HEK293 (cell line): ENCODE measurements at regions not wholly inside any gene's neighbourhood (a gene's known extent, or its start where the extent isn't known, plus 50 kb on each side); places are given as distances from the start of the nearest gene placed in this dataset.
"Not testable (repeated sequence)": the region's sequence is repeated elsewhere in the genome, so short reads cannot be mapped to it uniquely, and the experiment has no call there.

Source experiments
- CTCF ChIA-PET: fragments of 350-600 bp; formaldehyde crosslinking; extraction: SDS; loops from one replicate; lab custom pipeline; 2021; ENCODE audit warnings: antibody characterized with exemption; lab: Yijun Ruan, JAX
- POLR2A ChIA-PET: fragments of 300-600 bp; formaldehyde crosslinking; extraction: SDS; loops from one replicate; lab custom pipeline; 2020; ENCODE audit warnings: antibody characterized with exemption, inconsistent platforms; lab: Yijun Ruan, JAX
- H3K27ac ChIP-seq: fragments of 200-500 bp; sonication (Bioruptor generic); 2 replicates; pipeline ENCODE4 v1.5.1; 2014; ENCODE audit warnings: low read depth, low read length, control low read depth, inconsistent platforms; ENCODE audit errors: extremely low read depth
- H3K36me3 ChIP-seq, 2 experiments: fragments of 200-500 bp in 1 of 2; sonication (Bioruptor generic) in 1 of 2; 1 replicate in 1 of 2; 2 replicates in 1 of 2; pipeline ENCODE4 v1.5.1; 2014 to 2017; ENCODE audit warnings: inconsistent platforms in 2 of 2, low read length in 2 of 2; ENCODE audit not compliant: control insufficient read depth in 2 of 2, insufficient read depth in 1 of 2
- H3K4me1 ChIP-seq: fragments of 200-500 bp; sonication (Bioruptor generic); 2 replicates; pipeline ENCODE4 v1.5.1; 2014; ENCODE audit warnings: mild to moderate bottlenecking, low read length, inconsistent platforms; ENCODE audit not compliant: control insufficient read depth, insufficient read depth
- H3K4me3 ChIP-seq: 2 replicates; pipeline ENCODE4 v1.5.1; 2011; ENCODE audit warnings: low read depth, mild to moderate bottlenecking, control low read depth, low read length, moderate library complexity
- H3K9me3 ChIP-seq: fragments of 200-500 bp; sonication (Bioruptor generic); 2 replicates; pipeline ENCODE4 v1.5.1; 2014; ENCODE audit warnings: low read depth, low read length, inconsistent platforms; ENCODE audit not compliant: control insufficient read depth, insufficient read depth
- GLI2 ChIP-seq: fragments of 450-650 bp; formaldehyde crosslinking; IDR thresholded peaks from 2 replicates; pipeline ENCODE4; 2017; ENCODE audit warnings: missing biosample characterization, missing genetic modification characterization, low read depth, borderline replicate concordance
- IKZF3 ChIP-seq: fragments of 450-650 bp; IDR thresholded peaks from 2 replicates; pipeline ENCODE4 v1.5.0; 2018; ENCODE audit warnings: missing biosample characterization, mild to moderate bottlenecking, missing genetic modification characterization, moderate library complexity
- SP3 ChIP-seq: fragments of 450-650 bp; formaldehyde crosslinking; IDR thresholded peaks from 2 replicates; pipeline ENCODE4 v1.5.1; 2016; ENCODE audit warnings: missing biosample characterization, missing genetic modification characterization
- ZBTB7A ChIP-seq: fragments of 450-650 bp; formaldehyde crosslinking; IDR thresholded peaks from 2 replicates; pipeline ENCODE4 v1.5.1; 2016; ENCODE audit warnings: low read depth, missing biosample characterization, missing genetic modification characterization
- ZFHX2 ChIP-seq: fragments of 450-650 bp; formaldehyde crosslinking; conservative IDR thresholded peaks from 2 replicates; pipeline ENCODE4 v1.5.1; 2016; ENCODE audit warnings: missing biosample characterization, missing genetic modification characterization
- ZFP37 ChIP-seq: fragments of 450-650 bp; formaldehyde crosslinking; IDR thresholded peaks from 2 replicates; pipeline ENCODE4 v1.5.1; 2016; ENCODE audit warnings: missing biosample characterization, missing genetic modification characterization
- ZNF354C ChIP-seq: fragments of 450-650 bp; formaldehyde crosslinking; IDR thresholded peaks from 2 replicates; pipeline ENCODE4 v1.5.1; 2016; ENCODE audit warnings: missing biosample characterization, missing genetic modification characterization, low read depth, borderline replicate concordance
- ZNF560 ChIP-seq: fragments of 450-650 bp; formaldehyde crosslinking; IDR thresholded peaks from 2 replicates; pipeline ENCODE4 v1.5.1; 2017; ENCODE audit warnings: missing biosample characterization, missing genetic modification characterization, borderline replicate concordance
- ZNF585B ChIP-seq: fragments of 450-650 bp; formaldehyde crosslinking; IDR thresholded peaks from 2 replicates; pipeline ENCODE4 v1.5.1; 2016; ENCODE audit warnings: missing biosample characterization, missing genetic modification characterization
- ZSCAN23 ChIP-seq: fragments of 450-650 bp; formaldehyde crosslinking; IDR thresholded peaks from 2 replicates; pipeline ENCODE4 v1.5.1; 2016; ENCODE audit warnings: missing biosample characterization, missing genetic modification characterization
- TF ChIP-seq, protein P1 (sequence below): fragments of 450-650 bp; formaldehyde crosslinking; IDR thresholded peaks from 2 replicates; pipeline ENCODE4 v1.5.1; 2016; ENCODE audit warnings: missing biosample characterization, missing genetic modification characterization
- TF ChIP-seq, protein P2 (sequence below): fragments of 450-650 bp; formaldehyde crosslinking; IDR thresholded peaks from 2 replicates; pipeline ENCODE4 v1.5.1; 2017; ENCODE audit warnings: missing biosample characterization, missing genetic modification characterization
- TF ChIP-seq, protein P3 (sequence below): fragments of 450-650 bp; IDR thresholded peaks from 2 replicates; pipeline ENCODE4 v1.5.1; 2018; ENCODE audit warnings: missing biosample characterization, missing genetic modification characterization
- TF ChIP-seq, protein P4 (sequence below): fragments of 450-650 bp; formaldehyde crosslinking; IDR thresholded peaks from 2 replicates; pipeline ENCODE4 v1.5.1; 2016; ENCODE audit warnings: missing biosample characterization, missing genetic modification characterization, borderline replicate concordance
- TF ChIP-seq, protein P5 (sequence below): fragments of 450-650 bp; formaldehyde crosslinking; IDR thresholded peaks from 2 replicates; pipeline ENCODE4 v1.5.1; 2017; ENCODE audit warnings: missing biosample characterization, missing genetic modification characterization

DNA sequence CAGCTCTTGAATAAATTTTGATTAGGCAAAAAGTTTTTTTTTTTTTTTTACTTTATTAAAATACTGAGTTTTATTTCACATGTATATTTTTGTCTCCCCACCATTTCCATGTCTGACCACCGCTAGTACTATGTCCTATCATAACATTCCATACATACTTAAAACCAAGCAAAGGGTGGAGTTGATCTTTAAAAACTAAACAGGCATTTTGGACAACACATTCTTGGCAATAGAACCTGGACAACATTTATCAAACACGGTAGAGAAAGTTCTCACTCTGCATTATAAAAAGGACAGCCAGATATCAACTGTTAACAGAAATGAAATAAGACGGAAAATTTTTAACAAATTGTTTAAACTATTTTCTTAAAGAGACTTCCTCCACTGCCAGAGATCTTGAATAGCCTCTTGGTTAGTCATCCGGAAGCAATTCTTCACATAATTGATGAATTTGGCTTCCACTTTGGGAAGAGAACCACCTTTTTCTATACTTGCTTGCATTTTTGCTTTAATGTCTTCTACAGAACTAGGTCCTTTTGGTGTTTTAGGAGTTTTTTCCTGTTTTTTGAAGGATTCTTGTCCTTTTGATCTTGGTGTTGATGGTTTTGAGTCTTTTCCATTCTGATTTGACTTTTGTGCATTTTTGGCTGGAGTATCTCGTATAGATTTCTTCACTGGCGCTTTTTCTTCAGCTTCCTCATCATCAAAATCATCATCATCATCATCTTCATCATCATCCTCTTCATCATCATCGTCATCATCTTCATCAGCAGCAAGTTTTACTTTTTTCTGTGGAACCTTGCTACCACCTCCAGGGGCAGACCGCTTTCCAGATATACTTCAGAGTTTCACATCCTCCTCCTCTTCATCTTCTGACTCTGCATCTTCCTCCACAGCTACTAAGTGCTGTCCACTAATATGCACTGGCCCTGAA, 58.7 kb downstream of the POU5F2 start:
- H3K4me1 ChIP-seq: not testable (repeated sequence)

DNA sequence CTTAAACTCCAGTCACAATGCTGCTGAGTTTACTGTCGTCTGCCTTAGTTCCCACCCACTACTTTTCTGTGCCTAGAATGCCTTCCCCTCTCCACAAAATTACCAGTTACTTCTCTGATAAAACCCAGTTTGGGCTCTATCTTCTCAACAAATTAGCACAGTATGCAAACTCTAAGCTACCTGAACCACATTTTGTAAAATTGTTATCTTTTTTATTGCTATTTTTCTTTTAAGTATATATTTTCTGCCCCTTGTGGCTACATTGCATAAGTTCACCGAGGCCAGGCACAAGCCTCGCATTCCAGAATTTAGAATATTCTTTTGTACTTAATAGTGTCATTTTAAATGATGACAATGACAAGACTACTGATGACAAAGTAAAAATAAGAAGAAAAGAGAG, 60.0 kb downstream of the POU5F2 start:
- CTCF ChIA-PET: interaction anchor here (0.7 to 1.7 kb wide), 6 partner anchors 10 to 120 kb away, joined by 3 to 5 read pairs (median 4); no protein-coding TSS in a partner anchor
- POLR2A ChIA-PET: interaction anchor here (0.6 kb wide), 1 partner anchor 99 kb away, joined by 4 read pairs; no protein-coding TSS in a partner anchor
- no peaks in the 10 kb centered on the region for H3K9me3 ChIP-seq
- TF ChIP-seq, protein P1, sequence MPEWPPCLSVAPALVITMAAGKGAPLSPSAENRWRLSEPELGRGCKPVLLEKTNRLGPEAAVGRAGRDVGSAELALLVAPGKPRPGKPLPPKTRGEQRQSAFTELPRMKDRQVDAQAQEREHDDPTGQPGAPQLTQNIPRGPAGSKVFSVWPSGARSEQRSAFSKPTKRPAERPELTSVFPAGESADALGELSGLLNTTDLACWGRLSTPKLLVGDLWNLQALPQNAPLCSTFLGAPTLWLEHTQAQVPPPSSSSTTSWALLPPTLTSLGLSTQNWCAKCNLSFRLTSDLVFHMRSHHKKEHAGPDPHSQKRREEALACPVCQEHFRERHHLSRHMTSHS (tag by site-specific recombination): no peak
- TF ChIP-seq ZFHX2 (tag by site-specific recombination): 0 out of 2 replicates have a peak, but pooled peaks have one; percentile 10
- no peak for TF ChIP-seq ZNF585B
- TF ChIP-seq, protein P2, sequence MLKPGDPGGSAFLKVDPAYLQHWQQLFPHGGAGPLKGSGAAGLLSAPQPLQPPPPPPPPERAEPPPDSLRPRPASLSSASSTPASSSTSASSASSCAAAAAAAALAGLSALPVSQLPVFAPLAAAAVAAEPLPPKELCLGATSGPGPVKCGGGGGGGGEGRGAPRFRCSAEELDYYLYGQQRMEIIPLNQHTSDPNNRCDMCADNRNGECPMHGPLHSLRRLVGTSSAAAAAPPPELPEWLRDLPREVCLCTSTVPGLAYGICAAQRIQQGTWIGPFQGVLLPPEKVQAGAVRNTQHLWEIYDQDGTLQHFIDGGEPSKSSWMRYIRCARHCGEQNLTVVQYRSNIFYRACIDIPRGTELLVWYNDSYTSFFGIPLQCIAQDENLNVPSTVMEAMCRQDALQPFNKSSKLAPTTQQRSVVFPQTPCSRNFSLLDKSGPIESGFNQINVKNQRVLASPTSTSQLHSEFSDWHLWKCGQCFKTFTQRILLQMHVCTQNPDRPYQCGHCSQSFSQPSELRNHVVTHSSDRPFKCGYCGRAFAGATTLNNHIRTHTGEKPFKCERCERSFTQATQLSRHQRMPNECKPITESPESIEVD (tag by site-specific recombination): peak; percentile 58; the same call in 1 of the 2 replicates
- TF ChIP-seq ZSCAN23 (tag by site-specific recombination): no peak
- TF ChIP-seq, all 188 proteins: peak for 2
- H3K4me1 ChIP-seq: peaks cover 14% of the 10 kb centered on the region
- no peaks in the 10 kb centered on the region for H3K36me3 ChIP-seq
- no peak overlapping the region for H3K27ac ChIP-seq
- no peak overlapping the region for H3K4me3 ChIP-seq

More for the DNA sequence above, 58.7 kb downstream of the POU5F2 start:
- CTCF ChIA-PET: interaction anchor here (0.6 to 1.7 kb wide), 4 partner anchors 14 to 1774 kb away, joined by 3 to 4 read pairs (median 3); no protein-coding TSS in a partner anchor
- H3K27ac ChIP-seq, POLR2A ChIA-PET, H3K36me3 ChIP-seq, H3K4me3 ChIP-seq, H3K9me3 ChIP-seq: not testable (repeated sequence)
- TF ChIP-seq, protein P3, sequence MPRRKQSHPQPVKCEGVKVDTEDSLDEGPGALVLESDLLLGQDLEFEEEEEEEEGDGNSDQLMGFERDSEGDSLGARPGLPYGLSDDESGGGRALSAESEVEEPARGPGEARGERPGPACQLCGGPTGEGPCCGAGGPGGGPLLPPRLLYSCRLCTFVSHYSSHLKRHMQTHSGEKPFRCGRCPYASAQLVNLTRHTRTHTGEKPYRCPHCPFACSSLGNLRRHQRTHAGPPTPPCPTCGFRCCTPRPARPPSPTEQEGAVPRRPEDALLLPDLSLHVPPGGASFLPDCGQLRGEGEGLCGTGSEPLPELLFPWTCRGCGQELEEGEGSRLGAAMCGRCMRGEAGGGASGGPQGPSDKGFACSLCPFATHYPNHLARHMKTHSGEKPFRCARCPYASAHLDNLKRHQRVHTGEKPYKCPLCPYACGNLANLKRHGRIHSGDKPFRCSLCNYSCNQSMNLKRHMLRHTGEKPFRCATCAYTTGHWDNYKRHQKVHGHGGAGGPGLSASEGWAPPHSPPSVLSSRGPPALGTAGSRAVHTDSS (tag by site-specific recombination): peak; percentile 99

DNA sequence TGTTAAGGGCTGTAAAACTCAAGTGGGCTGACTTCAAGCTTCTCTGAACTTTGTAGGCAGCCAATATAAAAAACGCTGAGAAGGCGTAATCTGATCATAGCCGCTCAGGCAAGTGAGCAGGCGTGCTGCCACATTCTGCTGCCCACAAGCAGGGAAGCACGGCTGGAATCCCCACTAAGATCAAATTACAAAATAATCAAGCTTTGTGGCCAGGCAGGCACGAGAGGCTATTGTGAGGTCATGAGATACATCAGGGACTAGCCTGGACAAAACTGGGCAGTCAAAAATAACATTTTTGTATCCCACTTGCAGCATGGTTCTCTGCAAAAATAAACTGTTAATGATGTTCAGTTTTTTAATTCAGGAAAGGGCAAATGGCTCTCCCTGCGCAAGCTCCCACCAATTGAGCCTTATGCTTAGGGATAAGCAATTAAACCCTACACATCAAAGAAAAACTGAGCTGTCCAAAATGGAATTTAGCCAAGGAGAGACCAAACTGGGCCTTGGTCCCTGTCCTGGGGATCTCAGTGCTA, 64.0 kb downstream of the POU5F2 start:
- CTCF ChIA-PET: interaction anchor here (0.6 kb wide), 1 partner anchor 615 kb away, joined by 4 read pairs; no protein-coding TSS in a partner anchor
- H3K4me1 ChIP-seq: peaks cover 44% of the 10 kb centered on the region
- no peaks in the 10 kb centered on the region for H3K9me3 ChIP-seq
- no peaks in the 10 kb centered on the region for H3K36me3 ChIP-seq
- peak overlapping the region; percentile 33; the same call in 1 of the 2 replicates for H3K27ac ChIP-seq
- H3K4me3 ChIP-seq: no peak overlapping the region
- POLR2A ChIA-PET: interaction anchor here (0.7 to 1.7 kb wide), 3 partner anchors 57 to 92 kb away, joined by 4 read pairs; no protein-coding TSS in a partner anchor
- TF ChIP-seq, protein P2 (tag by site-specific recombination): peak; percentile 94
- TF ChIP-seq ZBTB7A (no peak), ZNF354C (tag by site-specific recombination) (no peak), IKZF3 (tag by site-specific recombination) (peak; percentile 99), ZNF560 (no peak), SP3 (tag by site-specific recombination) (0 out of 2 replicates have a peak, but pooled peaks have one; percentile 48), GLI2 (tag by site-specific recombination) (peak; percentile 91; the same call in 1 of the 2 replicates), ZFP37 (tag by site-specific recombination) (peak; percentile 91)
- TF ChIP-seq, protein P4, sequence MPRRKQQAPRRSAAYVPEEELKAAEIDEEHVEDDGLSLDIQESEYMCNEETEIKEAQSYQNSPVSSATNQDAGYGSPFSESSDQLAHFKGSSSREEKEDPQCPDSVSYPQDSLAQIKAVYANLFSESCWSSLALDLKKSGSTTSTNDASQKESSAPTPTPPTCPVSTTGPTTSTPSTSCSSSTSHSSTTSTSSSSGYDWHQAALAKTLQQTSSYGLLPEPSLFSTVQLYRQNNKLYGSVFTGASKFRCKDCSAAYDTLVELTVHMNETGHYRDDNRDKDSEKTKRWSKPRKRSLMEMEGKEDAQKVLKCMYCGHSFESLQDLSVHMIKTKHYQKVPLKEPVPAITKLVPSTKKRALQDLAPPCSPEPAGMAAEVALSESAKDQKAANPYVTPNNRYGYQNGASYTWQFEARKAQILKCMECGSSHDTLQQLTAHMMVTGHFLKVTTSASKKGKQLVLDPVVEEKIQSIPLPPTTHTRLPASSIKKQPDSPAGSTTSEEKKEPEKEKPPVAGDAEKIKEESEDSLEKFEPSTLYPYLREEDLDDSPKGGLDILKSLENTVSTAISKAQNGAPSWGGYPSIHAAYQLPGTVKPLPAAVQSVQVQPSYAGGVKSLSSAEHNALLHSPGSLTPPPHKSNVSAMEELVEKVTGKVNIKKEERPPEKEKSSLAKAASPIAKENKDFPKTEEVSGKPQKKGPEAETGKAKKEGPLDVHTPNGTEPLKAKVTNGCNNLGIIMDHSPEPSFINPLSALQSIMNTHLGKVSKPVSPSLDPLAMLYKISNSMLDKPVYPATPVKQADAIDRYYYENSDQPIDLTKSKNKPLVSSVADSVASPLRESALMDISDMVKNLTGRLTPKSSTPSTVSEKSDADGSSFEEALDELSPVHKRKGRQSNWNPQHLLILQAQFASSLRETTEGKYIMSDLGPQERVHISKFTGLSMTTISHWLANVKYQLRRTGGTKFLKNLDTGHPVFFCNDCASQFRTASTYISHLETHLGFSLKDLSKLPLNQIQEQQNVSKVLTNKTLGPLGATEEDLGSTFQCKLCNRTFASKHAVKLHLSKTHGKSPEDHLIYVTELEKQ (tag by site-specific recombination): peak; percentile 98
- TF ChIP-seq, protein P5, sequence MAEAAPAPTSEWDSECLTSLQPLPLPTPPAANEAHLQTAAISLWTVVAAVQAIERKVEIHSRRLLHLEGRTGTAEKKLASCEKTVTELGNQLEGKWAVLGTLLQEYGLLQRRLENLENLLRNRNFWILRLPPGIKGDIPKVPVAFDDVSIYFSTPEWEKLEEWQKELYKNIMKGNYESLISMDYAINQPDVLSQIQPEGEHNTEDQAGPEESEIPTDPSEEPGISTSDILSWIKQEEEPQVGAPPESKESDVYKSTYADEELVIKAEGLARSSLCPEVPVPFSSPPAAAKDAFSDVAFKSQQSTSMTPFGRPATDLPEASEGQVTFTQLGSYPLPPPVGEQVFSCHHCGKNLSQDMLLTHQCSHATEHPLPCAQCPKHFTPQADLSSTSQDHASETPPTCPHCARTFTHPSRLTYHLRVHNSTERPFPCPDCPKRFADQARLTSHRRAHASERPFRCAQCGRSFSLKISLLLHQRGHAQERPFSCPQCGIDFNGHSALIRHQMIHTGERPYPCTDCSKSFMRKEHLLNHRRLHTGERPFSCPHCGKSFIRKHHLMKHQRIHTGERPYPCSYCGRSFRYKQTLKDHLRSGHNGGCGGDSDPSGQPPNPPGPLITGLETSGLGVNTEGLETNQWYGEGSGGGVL (tag by site-specific recombination): no peak; the same call in 1 of the 2 replicates
